IMR-90 (cell line): ENCODE measurements at regions not wholly inside any gene's neighbourhood (a gene's known extent, or its start where the extent isn't known, plus 50 kb on each side); places are given as distances from the start of the nearest gene placed in this dataset.

Experiments
- ATAC-seq: fragments of 200-7000 bp; cut with Tn5 transposase; 2 replicates; pipeline ENCODE4 v1.9.1; 2020; ENCODE audit warnings: low read depth, mild to moderate bottlenecking, moderate library complexity
- BruUV-seq: library from RNA; stranded (reverse); fragments of 400-500 nt; replicated peaks from 2 replicates; lab custom pipeline; 2021; lab: Mats Ljungman, UMichigan
- CTCF ChIA-PET: fragments of 300-600 bp; formaldehyde crosslinking; extraction: SDS; loops from one replicate; lab custom pipeline; 2021; ENCODE audit warnings: antibody characterized with exemption; lab: Yijun Ruan, JAX
- POLR2A ChIA-PET: fragments of 300-600 bp; sonication (Branson Sonifier 250); formaldehyde crosslinking; loops from one replicate; lab custom pipeline; 2022; ENCODE audit warnings: antibody characterized with exemption; ENCODE audit not compliant: unreplicated experiment; lab: Charles Lee
- DNase-seq: peaks from one replicate; pipeline ENCODE4 v3.0.0; 2013
- H2AFZ ChIP-seq: replicated peaks from 2 replicates; pipeline ENCODE3; 2013; ENCODE audit warnings: low read length, mild to moderate bottlenecking; ENCODE audit not compliant: poor library complexity
- H2AK5ac ChIP-seq: 2 replicates; pipeline ENCODE4 v1.6.1; 2013; ENCODE audit warnings: low read depth, low read length, inconsistent platforms
- H2AK9ac ChIP-seq: replicated peaks from 2 replicates; pipeline ENCODE3; 2013; ENCODE audit warnings: mild to moderate bottlenecking, low read depth, low read length, moderate library complexity; ENCODE audit not compliant: poor library complexity
- H2BK120ac ChIP-seq: 2 replicates; pipeline ENCODE4 v1.6.1; 2013; ENCODE audit warnings: low read depth, low read length, inconsistent platforms
- H2BK15ac ChIP-seq: 3 replicates; pipeline ENCODE4 v1.6.1; 2013; ENCODE audit warnings: low read depth, low read length, inconsistent platforms
- H2BK20ac ChIP-seq: 2 replicates; pipeline ENCODE4 v1.6.1; 2013; ENCODE audit warnings: low read depth, mild to moderate bottlenecking, inconsistent platforms, low read length, moderate library complexity
- H2BK5ac ChIP-seq: 2 replicates; pipeline ENCODE4 v1.6.1; 2013; ENCODE audit warnings: mild to moderate bottlenecking, low read depth, low read length, inconsistent platforms; ENCODE audit not compliant: poor library complexity, severe bottlenecking
- H3K14ac ChIP-seq: replicated peaks from 2 replicates; pipeline ENCODE4 v1.6.1; 2013; ENCODE audit warnings: low read depth, low read length, inconsistent platforms
- H3K18ac ChIP-seq: 2 replicates; pipeline ENCODE4 v1.6.1; 2013; ENCODE audit warnings: low read depth, low read length, control low read depth
- H3K23ac ChIP-seq: 2 replicates; pipeline ENCODE4 v1.6.1; 2013; ENCODE audit warnings: low read depth, low read length, inconsistent platforms
- H3K27ac ChIP-seq: 2 replicates; pipeline ENCODE4 v1.5.1; 2013; ENCODE audit warnings: mild to moderate bottlenecking, control low read depth, low read length; ENCODE audit not compliant: insufficient read depth
- H3K27me3 ChIP-seq: 2 replicates; pipeline ENCODE4 v1.6.1; 2013; ENCODE audit warnings: low read length; ENCODE audit not compliant: control insufficient read depth, insufficient read depth
- H3K36me3 ChIP-seq: 2 replicates; pipeline ENCODE4 v1.6.1; 2013; ENCODE audit warnings: low read length, mixed read lengths; ENCODE audit not compliant: control insufficient read depth, insufficient read depth
- H3K4ac ChIP-seq: 2 replicates; pipeline ENCODE4 v1.6.1; 2013; ENCODE audit warnings: low read depth, low read length, inconsistent platforms
- H3K4me1 ChIP-seq: 2 replicates; pipeline ENCODE4 v1.6.1; 2013; ENCODE audit warnings: low read length, mixed read lengths; ENCODE audit not compliant: control insufficient read depth, insufficient read depth
- H3K4me2 ChIP-seq: 2 replicates; pipeline ENCODE4 v1.6.1; 2013; ENCODE audit warnings: low read depth, mild to moderate bottlenecking, control low read depth, low read length, moderate library complexity
- H3K4me3 ChIP-seq: 2 replicates; pipeline ENCODE4 v1.5.1; 2013; ENCODE audit warnings: low read depth, mild to moderate bottlenecking, control low read depth, low read length, moderate library complexity; ENCODE audit not compliant: insufficient read depth
- H3K56ac ChIP-seq: 2 replicates; pipeline ENCODE4 v1.6.1; 2013; ENCODE audit warnings: low read length, inconsistent platforms; ENCODE audit not compliant: insufficient read depth; ENCODE audit errors: extremely low read depth
- H3K79me1 ChIP-seq, 2 experiments: 2 replicates each; pipeline ENCODE4 v1.6.1; 2013; ENCODE audit warnings: low read length in 2 of 2, inconsistent platforms in 1 of 2, low read depth in 1 of 2
- H3K9ac ChIP-seq: 2 replicates; pipeline ENCODE4 v1.6.1; 2013; ENCODE audit warnings: low read depth, low read length, control low read depth
- H3K9me1 ChIP-seq: 2 replicates; pipeline ENCODE4 v1.6.1; 2013; ENCODE audit warnings: low read length, inconsistent platforms; ENCODE audit not compliant: insufficient read depth
- H3K9me3 ChIP-seq: 2 replicates; pipeline ENCODE4 v1.6.1; 2013; ENCODE audit warnings: low read length; ENCODE audit not compliant: control insufficient read depth, insufficient read depth
- H4K20me1 ChIP-seq: 2 replicates; pipeline ENCODE4 v1.6.1; 2013; ENCODE audit warnings: low read length, inconsistent platforms; ENCODE audit not compliant: insufficient read depth
- H4K5ac ChIP-seq: 2 replicates; pipeline ENCODE4 v1.6.1; 2013; ENCODE audit warnings: mild to moderate bottlenecking, low read depth, low read length, control low read depth
- H4K8ac ChIP-seq, 2 experiments: 2 replicates each; pipeline ENCODE4 v1.6.1; 2013; ENCODE audit warnings: low read depth in 2 of 2, low read length in 2 of 2, control low read depth in 1 of 2, inconsistent platforms in 1 of 2
- H4K91ac ChIP-seq: 2 replicates; pipeline ENCODE4 v1.6.1; 2013; ENCODE audit warnings: low read depth, low read length, inconsistent platforms; ENCODE audit not compliant: insufficient read depth
- BHLHE40 ChIP-seq: fragments of 150-350 bp; IDR thresholded peaks from 2 replicates; pipeline ENCODE4 v1.6.1; 2016; ENCODE audit warnings: mild to moderate bottlenecking, low read depth, low read length
- CEBPB ChIP-seq: IDR thresholded peaks from 2 replicates; pipeline ENCODE4 v1.6.1; 2012; ENCODE audit warnings: low read depth, low read length, improper control_type of control experiment
- CHD1 ChIP-seq: IDR thresholded peaks from 2 replicates; pipeline ENCODE4 v1.6.1; 2012; ENCODE audit warnings: low read depth, low read length, improper control_type of control experiment
- CTCF ChIP-seq: conservative IDR thresholded peaks from 2 replicates; pipeline ENCODE4 v1.5.1; 2012; ENCODE audit warnings: mild to moderate bottlenecking, low read depth, low read length, improper control_type of control experiment
- FOS ChIP-seq: fragments of 150-350 bp; IDR thresholded peaks from 2 replicates; pipeline ENCODE4 v1.6.1; 2016; ENCODE audit warnings: low read depth, low read length
- MAFK ChIP-seq: IDR thresholded peaks from 2 replicates; pipeline ENCODE4 v1.6.1; 2012; ENCODE audit warnings: low read depth, low read length, improper control_type of control experiment
- MAZ ChIP-seq: IDR thresholded peaks from 2 replicates; pipeline ENCODE4 v1.6.1; 2012; ENCODE audit warnings: low read depth, mild to moderate bottlenecking, low read length, improper control_type of control experiment, moderate library complexity, borderline replicate concordance
- MXI1 ChIP-seq: IDR thresholded peaks from 2 replicates; pipeline ENCODE4 v1.6.1; 2012; ENCODE audit warnings: low read depth, mild to moderate bottlenecking, low read length, moderate library complexity, borderline replicate concordance
- NFE2L2 ChIP-seq: fragments of 150-350 bp; IDR thresholded peaks from 2 replicates; pipeline ENCODE4 v1.6.1; 2016; ENCODE audit warnings: low read depth, mild to moderate bottlenecking, low read length
- POLR2A ChIP-seq: IDR thresholded peaks from 2 replicates; pipeline ENCODE4 v1.6.1; 2012; ENCODE audit warnings: mild to moderate bottlenecking, low read depth, low read length
- RAD21 ChIP-seq: IDR thresholded peaks from 2 replicates; pipeline ENCODE4 v1.6.1; 2012; ENCODE audit warnings: low read length, improper control_type of control experiment
- RCOR1 ChIP-seq: IDR thresholded peaks from 2 replicates; pipeline ENCODE4 v1.6.1; 2012; ENCODE audit warnings: mild to moderate bottlenecking, low read length, improper control_type of control experiment; ENCODE audit not compliant: insufficient replicate concordance
- RFX5 ChIP-seq: IDR thresholded peaks from 2 replicates; pipeline ENCODE4 v1.8.0; 2012; ENCODE audit warnings: low read depth, mild to moderate bottlenecking, low read length, moderate library complexity
- SMC3 ChIP-seq: fragments of 150-350 bp; IDR thresholded peaks from 2 replicates; pipeline ENCODE4 v1.6.1; 2016; ENCODE audit warnings: low read depth, mild to moderate bottlenecking, antibody characterized with exemption, low read length, moderate library complexity
- USF2 ChIP-seq: fragments of 150-350 bp; IDR thresholded peaks from 2 replicates; pipeline ENCODE4 v1.6.1; 2017; ENCODE audit warnings: mild to moderate bottlenecking, antibody characterized with exemption, low read length, low read depth
- WGBS, 2 experiments: methylation state at CpG; one replicate each; pipeline versions ENCODE4 v1.1.5 to v1.1.7; 2013; ENCODE audit warnings: missing lambda C conversion rate in 2 of 2; ENCODE audit not compliant: insufficient read length in 1 of 2; ENCODE audit errors: extremely low coverage in 2 of 2; 5-methylcytosine and 5-hydroxymethylcytosine counted together
- dilution Hi-C: fragments of 300-500 bp; cut with HindIII; formaldehyde crosslinking; loops from one replicate; pipeline ENCODE4 v1.14.3; 2018; ENCODE audit warnings: low sequenced_read_pairs; ENCODE audit not compliant: unreplicated experiment
- in situ Hi-C: fragments of 300-500 bp; cut with MboI; formaldehyde crosslinking; loops from 3 replicates; pipeline ENCODE4 v1.14.3; 2019; ENCODE audit warnings: low sequenced_read_pairs, inconsistent platforms, mixed read lengths
- intact Hi-C: fragments of 100-400 bp; cut with micrococcal nuclease; formaldehyde crosslinking; loops from 2 replicates; pipeline ENCODE4 v1.10.0; 2022
- TF ChIP-seq, protein P1 (sequence below): fragments of 150-350 bp; IDR thresholded peaks from 2 replicates; pipeline ENCODE4 v1.6.1; 2016; ENCODE audit warnings: low read depth, mild to moderate bottlenecking, low read length, moderate library complexity, borderline replicate concordance

DNA sequence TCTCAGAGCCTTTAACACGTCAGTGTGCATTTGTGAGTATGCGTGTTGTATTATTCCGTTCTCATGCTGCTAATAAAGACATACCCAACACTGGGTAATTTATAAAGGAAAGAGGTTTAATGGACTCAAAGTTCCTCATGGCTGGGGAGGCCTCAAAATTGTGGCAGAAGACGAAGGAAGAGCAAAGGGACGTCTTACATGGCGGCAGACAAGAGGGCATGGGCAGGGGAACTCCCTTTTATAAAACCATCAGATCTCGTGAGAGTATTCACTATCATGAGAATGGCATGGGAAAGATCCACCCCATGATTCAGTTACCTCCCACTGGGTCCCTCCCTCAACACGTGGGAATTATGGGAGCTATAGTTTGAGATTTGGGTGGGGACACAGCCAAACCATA lies 285.0 kb downstream of the PBX3 start:
- Histone ChIP-seq H3K4me1 (no peaks in the 10 kb centered on the region), H2BK120ac (no peak overlapping the region), H3K4me3 (no peak overlapping the region), H3K23ac (no peak overlapping the region), H4K5ac (no peak overlapping the region), H3K79me1 (no peaks in the 10 kb centered on the region), H3K9me1 (no peaks in the 10 kb centered on the region), H3K9ac (no peak overlapping the region), H3K4me2 (no peak overlapping the region), H3K56ac (no peak overlapping the region), H2BK5ac (no peak overlapping the region), H3K36me3 (no peaks in the 10 kb centered on the region), H3K27me3 (peaks cover 28% of the 10 kb centered on the region), H2BK20ac (no peak overlapping the region), H2AK5ac (no peak overlapping the region), H2AK9ac (no peak overlapping the region), H3K14ac (no peak overlapping the region), H3K27ac (no peak overlapping the region), H3K18ac (no peak overlapping the region), H4K20me1 (no peaks in the 10 kb centered on the region), H3K9me3 (peaks cover 3% of the 10 kb centered on the region; the same call in 1 of the 2 replicates), H3K4ac (no peak overlapping the region), H2AFZ (no peak overlapping the region), H4K91ac (no peak overlapping the region), H4K8ac (no peak overlapping the region), H2BK15ac (no peak overlapping the region)
- TF ChIP-seq RCOR1: no peak
- TF ChIP-seq, protein P1, sequence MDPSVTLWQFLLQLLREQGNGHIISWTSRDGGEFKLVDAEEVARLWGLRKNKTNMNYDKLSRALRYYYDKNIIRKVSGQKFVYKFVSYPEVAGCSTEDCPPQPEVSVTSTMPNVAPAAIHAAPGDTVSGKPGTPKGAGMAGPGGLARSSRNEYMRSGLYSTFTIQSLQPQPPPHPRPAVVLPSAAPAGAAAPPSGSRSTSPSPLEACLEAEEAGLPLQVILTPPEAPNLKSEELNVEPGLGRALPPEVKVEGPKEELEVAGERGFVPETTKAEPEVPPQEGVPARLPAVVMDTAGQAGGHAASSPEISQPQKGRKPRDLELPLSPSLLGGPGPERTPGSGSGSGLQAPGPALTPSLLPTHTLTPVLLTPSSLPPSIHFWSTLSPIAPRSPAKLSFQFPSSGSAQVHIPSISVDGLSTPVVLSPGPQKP: no peak
- TF ChIP-seq NFE2L2: no peak
- TF ChIP-seq SMC3: no peak
- no peak for TF ChIP-seq USF2
- no peak for TF ChIP-seq MXI1
- no peak for TF ChIP-seq CEBPB
- TF ChIP-seq POLR2A: no peak
- TF ChIP-seq CTCF: no peak
- no peak for TF ChIP-seq RAD21
- TF ChIP-seq BHLHE40: no peak
- no peak for TF ChIP-seq CHD1
- TF ChIP-seq FOS: no peak
- no peak for TF ChIP-seq MAZ
- no peak for TF ChIP-seq MAFK
- TF ChIP-seq RFX5: no peak
- no TSS peak for BruUV-seq
- dilution Hi-C loops: no loop called here
- no CpG with 5 or more reads among the region's 8 CpGs for WGBS, 2 experiments
- POLR2A ChIA-PET: no interaction called here
- CTCF ChIA-PET: no interaction called here
- ATAC-seq: no peak
- no peak for DNase-seq
- intact Hi-C loops: no loop called here
- in situ Hi-C loops: no loop called here
